HG02938 (cell line): ENCODE measurements at regions not wholly inside any gene's neighbourhood (a gene's known extent, or its start where the extent isn't known, plus 50 kb on each side); places are given as distances from the start of the nearest gene placed in this dataset.
A peak's percentile ranks its signal among the peaks of the same experiment; 100 is the strongest.
"Not testable (repeated sequence)": the region's sequence is repeated elsewhere in the genome, so short reads cannot be mapped to it uniquely, and the experiment has no call there.

Experiments used
- ATAC-seq: cut with Tn5 transposase; IDR thresholded peaks from one replicate; pipeline ENCODE4 v1.9.1; 2021; ENCODE audit warnings: mild to moderate bottlenecking, moderate library complexity; ENCODE audit not compliant: unreplicated experiment

- ATAC-seq = no peak
These were observed 306.7 kb upstream of the BRINP1 start for GRCh38 chr9:119675951-119676350.

- ATAC-seq = not testable (repeated sequence)
These were observed 303.5 kb upstream of the BRINP1 start for GRCh38 chr9:119672763-119673162.

- no peak for ATAC-seq
These were observed 298.7 kb upstream of the BRINP1 start for GRCh38 chr9:119667916-119668315.

- no peak for ATAC-seq
These were observed 297.9 kb upstream of the BRINP1 start for GRCh38 chr9:119667163-119667562.

GRCh38 chr9:119662329-119662728 lies 293.1 kb upstream of the BRINP1 start:
- no peak for ATAC-seq

GRCh38 chr9:119652931-119653330 lies 283.7 kb upstream of the BRINP1 start:
- ATAC-seq = no peak

- no peak for ATAC-seq
These were observed 280.0 kb upstream of the BRINP1 start for GRCh38 chr9:119649205-119649604.

- no peak for ATAC-seq
These were observed 270.2 kb upstream of the BRINP1 start for GRCh38 chr9:119639287-119639955.

GRCh38 chr9:119634006-119634405 lies 264.8 kb upstream of the BRINP1 start:
- ATAC-seq = no peak

- ATAC-seq = no peak
These were observed 242.3 kb upstream of the BRINP1 start for GRCh38 chr9:119611565-119611964.

- no peak for ATAC-seq
These were observed 240.2 kb upstream of the BRINP1 start for GRCh38 chr9:119609277-119609971.

GRCh38 chr9:119601632-119602031 lies 232.4 kb upstream of the BRINP1 start:
- ATAC-seq = no peak

- ATAC-seq = no peak
These were observed 228.3 kb upstream of the BRINP1 start for GRCh38 chr9:119597499-119597898.

GRCh38 chr9:119596703-119597102 lies 227.5 kb upstream of the BRINP1 start:
- ATAC-seq = no peak

- no peak for ATAC-seq
These were observed 219.9 kb upstream of the BRINP1 start for GRCh38 chr9:119588874-119589744.

GRCh38 chr9:119577881-119578280 lies 208.6 kb upstream of the BRINP1 start:
- ATAC-seq = no peak

GRCh38 chr9:119559986-119560385 lies 190.8 kb upstream of the BRINP1 start:
- ATAC-seq = no peak

- no peak for ATAC-seq
These were observed 189.8 kb upstream of the BRINP1 start for GRCh38 chr9:119559056-119559455.

- ATAC-seq = peak; percentile 93
These were observed 187.1 kb upstream of the BRINP1 start for GRCh38 chr9:119556129-119556875.

- no peak for ATAC-seq
These were observed 175.3 kb upstream of the BRINP1 start for GRCh38 chr9:119544492-119544891.

GRCh38 chr9:119537138-119537537 lies 167.9 kb upstream of the BRINP1 start:
- ATAC-seq = no peak
